ENCODE measurements at regions not wholly inside any gene's neighbourhood (a gene's known extent, or its start where the extent isn't known, plus 50 kb on each side); places are given as distances from the start of the nearest gene placed in this dataset.

DNA sequence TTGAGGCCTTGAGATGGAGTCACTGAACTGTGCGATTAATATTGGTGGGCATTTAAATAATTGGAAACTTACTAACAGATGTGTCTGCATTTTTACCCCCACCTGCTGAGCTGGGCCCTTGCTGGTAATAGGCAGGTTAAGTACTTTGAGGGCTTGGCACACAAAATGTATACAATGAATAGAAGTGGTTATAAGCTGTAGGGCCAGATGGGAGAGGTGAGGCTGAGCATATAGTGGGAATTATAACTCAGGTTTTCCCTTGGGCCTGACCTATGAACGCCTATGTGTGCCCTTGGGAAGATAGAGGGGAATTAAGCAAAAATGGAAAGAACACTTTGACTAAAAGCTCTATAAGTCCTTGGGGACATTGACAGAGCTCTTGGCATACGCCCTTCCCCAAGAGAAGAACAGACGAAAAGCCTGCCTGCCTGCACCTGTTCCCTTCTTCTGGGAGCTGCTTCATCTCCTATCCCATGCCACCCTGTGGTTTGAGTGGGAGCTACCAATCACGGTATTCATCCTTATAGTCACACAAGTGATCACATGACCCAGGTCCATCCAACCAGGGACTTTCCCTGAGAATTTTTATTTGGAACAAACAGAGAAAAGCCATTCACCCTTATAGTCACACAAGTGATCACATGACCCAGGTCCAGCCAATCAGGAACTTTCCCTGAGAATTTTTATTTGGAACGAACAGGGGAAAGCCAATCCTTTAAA, 260.7 kb upstream of the CSF3R start:
- DNase-seq (ENCODE audit: low spot score): no peak

DNA sequence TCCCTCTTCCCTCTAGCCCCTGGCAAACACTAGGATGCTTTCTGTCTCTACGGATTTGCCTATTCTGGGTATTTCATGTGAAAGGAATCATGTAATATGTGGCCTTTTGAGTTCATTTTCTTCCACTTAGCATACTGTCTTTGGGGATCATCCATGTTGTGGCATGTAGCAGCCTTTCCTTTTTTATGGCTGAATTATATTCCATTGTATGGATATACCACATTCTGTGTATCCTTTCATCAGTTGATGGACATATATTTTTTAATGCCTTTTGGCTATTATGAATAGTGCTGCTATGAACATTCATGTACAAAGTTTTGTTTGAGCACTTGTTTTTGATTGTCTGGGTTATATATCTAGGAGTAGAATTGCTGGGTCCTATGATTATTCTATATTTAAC, 258.4 kb upstream of the CSF3R start:
- DNase-seq (ENCODE audit: low spot score): no peak

DNA sequence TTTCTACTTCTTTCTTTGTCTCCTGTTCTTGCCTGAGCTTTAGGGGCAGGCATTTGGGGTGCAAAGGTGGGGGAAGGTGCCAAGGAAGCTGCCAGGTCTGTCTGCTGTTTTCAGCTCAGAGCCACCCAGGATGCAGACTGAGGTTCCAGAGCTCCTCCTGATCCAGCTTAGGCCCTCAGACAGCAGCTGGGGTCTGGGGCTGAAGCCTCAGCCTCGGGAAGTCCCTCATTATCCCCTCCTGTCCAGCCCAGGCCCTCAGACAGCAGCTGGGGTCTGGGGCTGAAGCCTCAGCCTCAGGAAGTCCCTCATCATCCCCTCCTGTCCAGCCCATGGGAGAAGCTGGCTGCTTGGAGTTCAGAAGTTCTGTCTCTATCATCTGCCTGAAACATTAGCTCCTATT, 257.7 kb upstream of the CSF3R start:
- no peak for DNase-seq (ENCODE audit: low spot score)

DNA sequence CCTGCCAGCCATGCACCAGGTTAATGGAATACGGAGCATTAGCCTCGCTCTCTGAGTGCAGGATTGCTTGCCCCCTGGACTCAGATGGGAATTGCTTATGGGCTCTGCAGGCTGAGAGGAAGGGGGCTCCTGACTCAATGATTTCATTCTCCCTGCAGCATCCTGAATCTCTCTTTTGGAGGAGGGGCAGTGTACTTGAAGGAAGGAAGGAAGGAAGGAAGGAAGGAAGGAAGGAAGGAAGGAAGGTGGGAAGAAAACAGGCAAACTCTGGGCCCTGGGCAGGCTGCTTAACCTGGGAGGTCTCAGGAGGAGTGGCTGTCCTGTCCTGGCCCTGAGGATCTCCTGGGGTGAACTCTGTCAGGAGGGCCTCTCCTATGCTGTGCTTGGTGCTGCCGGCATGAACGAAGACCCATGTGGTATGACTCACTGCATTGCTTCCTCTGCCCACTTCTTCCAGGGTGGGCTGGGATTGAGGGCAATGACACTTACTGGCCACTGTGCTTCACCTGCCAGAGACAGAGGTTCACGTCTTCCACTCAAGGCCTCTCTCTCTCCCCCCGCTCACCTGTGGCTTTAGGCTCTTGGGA, 257.1 kb upstream of the CSF3R start:
- no peak for DNase-seq (ENCODE audit: low spot score)

DNA sequence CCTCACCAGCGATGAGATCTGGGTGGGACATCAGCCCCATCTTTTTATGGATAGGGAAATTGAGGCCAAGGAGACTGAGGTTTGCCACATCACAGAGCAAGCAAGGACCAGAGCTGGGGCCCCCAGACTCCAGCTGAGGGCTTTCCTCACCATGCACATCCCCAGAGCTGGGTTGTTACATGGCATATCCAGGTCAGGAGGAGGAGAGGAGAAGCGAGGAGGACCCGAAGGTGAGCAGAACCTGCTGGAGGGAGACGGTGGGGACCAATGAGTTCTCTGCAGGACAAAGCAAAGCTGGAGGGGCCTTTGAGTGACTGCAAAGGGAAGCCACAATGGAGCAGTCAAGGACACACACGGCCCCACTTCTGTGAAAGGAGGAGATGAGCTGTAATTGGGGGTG, 255.5 kb upstream of the CSF3R start:
- DNase-seq (ENCODE audit: low spot score): no peak

DNA sequence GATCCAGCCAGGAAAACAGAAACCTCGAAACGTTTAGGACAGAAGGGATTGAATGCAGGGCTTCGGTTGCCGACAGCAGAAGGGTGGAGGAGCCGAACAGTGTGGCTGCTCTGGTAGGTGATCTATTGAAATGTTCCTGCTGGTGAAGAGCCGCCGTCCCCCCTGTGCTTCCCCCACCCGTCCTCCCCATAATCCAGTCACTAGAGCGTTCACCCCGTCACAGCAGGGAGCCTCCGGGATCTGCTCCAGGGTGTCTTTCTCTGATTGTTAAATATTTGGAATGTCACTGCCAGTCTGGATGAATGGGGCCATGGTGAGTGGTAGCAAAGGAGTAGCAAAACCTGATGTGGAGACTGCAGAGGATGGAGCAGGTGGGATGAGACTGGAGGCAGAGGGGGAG, 255.1 kb upstream of the CSF3R start:
- no peak for DNase-seq (ENCODE audit: low spot score)

DNA sequence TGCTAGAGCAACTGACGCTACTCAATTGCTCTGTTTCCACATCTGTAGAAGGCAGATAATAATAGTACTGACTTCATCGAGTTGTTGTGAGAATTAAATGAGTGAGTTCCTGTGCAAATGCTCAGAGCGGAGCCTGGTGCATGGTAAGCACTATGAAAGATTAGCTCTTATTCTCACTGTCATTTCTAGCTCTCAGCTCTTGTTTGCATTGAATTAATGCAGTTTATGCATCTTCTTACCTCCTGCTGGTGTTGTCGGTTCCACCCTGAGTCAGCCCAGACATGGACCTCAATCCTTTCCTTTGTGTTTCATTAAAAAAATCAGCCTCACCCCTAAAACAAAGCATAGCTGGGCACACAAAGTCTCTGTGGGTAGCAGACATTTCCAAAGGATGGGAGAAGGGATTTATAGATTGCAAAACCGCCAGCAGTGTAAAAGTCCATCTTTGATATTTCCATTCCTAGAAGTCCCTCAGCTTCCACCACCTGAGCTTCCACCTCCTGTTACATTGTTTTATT, 254.4 kb upstream of the CSF3R start:
- DNase-seq (ENCODE audit: low spot score): no peak

DNA sequence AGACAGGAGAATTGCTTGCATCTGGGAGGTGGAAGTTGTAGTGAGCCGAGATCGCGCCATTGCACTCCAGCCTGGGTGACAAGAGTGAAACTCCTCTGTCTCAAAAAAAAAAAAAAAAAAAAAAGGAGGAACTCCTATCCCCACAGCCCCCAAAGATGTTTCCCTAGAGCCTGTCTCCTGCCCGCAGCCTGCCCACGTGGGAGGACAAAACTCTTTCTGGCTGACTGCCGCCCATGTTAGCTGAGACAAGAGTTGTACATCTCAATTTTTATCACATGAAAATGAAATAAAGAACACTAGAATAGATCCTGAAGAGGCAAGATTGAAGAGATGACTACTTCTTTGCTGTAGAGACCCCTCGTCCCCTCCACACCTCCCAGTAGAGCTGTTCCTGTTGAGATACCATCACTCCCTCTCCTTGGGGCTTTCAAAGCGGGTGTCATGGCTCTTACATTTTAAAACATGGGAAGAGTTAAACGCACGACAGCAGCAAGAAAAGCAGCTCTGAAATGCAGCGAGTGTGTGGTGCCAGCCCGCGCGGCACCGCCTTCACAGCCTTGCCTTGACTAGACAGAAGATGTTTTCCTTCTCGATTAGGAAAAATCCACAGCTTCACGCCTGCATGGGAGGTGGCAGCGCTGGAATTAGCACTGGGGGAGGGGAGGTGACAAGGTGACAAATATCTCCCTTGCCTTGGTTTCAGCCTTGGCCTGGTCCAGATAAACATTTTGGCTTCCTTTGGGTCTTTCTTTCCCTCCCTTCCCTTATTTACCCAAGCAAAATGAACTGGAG, 253.4 kb upstream of the CSF3R start:
- DNase-seq (ENCODE audit: low spot score): no peak

DNA sequence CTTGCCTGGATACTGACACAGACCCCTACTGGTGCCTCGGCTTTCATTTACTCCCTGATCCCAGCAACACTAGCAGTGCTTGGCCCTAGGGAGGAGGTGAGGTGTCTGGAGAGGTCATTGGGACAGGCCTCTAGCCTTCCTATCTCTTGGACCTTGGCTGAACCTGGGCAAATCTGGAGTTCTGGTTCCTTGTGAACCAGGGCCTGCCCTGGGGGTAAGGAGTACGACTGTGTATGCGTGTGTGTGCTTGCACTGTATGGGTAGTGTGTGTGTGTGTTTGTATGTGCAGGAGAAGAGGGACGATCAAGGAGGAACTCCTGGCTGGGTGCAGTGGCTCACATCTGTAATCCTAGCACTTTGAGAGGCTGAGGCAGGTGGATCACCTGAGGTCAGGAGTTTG, 252.7 kb upstream of the CSF3R start:
- DNase-seq (ENCODE audit: low spot score): no peak

DNA sequence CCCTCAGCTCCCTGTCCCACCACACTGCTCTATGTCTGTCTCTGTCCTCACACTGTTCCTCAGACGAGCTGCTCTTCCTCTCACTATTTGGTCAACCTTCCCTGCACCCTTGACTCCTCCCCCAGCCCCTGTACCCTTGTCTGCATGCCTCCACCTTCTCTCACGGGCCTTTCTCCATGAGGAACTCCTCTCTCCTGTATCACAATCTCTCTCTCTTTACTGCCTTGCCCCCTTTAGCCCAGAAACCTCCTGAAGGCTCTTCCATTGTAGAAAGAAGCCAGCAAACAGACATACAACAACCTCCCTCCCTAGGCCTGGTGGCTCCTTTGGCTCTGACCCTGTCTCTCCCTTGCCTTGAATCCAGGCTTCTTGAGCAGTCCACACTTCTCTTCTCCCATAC, 251.6 kb upstream of the CSF3R start:
- DNase-seq (ENCODE audit: low spot score): no peak

DNA sequence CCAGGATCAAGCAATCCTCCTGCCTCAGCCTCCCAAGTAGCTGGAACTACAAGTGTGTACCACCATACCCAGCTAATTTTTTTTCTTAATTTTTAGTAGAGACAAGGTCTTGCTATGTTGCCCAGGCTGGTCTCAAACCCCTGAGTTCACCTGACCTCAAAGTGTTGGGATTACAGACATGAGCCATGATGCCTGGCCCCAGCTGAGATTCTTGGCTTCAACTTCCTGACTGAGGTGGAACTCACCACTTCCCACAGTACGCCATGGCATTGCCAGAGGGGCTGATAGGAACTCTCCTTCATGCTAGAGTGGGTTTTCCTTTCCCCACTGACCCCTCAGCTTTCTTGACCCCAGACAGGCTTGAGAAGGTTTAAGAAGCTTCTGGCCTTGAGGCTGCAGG, 251.0 kb upstream of the CSF3R start:
- no peak for DNase-seq (ENCODE audit: low spot score)

DNA sequence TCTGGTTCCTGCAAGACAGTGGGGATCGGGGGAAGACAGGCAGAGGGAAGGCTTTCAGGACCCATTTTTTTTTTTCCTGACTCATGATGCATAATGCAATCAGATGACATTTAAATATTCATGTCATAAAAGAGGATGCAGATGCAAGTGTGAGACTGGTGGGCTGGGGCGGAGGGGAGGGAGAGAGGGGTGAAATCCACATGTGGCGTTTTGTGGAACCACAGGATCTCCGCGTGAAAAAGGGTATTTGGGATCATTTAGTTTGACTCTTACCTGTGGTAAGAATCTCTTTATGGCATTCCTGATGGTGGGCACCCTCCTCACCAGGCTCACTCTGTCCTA, 249.3 kb upstream of the CSF3R start:
- DNase-seq (ENCODE audit: low spot score): no peak

DNA sequence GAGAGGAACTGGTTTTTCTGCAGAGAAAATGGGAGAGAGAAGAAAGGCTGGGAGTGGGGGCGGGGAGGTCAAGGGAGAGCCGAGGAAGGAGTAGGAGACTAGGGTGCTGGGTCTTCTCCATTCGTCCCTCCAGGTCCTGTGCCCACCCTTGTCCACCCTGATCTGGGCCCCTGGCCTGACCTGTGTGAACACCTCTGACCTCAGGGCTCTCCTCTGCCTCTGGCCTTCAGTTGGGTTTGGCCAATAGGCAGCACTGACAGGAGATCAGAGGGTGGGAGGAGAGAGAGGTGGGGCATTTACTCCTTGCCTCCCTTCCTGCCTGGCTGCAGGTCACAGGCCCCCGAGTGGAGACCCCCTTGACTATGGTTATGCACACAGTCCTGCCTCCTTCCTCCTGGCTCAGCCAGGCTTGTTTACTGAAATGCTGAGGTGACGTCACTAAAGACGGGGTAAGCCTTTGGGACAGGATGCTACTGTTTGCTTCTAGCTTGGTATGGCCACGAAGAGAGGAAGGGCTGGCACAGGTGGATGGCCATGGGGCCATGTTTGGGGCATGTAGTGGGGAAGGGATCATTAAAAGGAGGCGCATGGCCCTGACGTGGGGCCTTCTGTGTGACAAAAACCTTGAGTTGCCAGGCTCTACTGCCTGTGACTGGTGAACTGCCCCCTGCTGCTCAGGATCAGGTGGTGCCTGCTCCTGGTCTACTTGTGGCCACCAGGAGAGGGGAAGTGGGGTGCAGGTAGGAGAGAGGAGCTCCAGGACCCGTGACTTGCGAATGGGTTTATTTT, 248.7 kb upstream of the CSF3R start:
- no peak for DNase-seq (ENCODE audit: low spot score)

DNA sequence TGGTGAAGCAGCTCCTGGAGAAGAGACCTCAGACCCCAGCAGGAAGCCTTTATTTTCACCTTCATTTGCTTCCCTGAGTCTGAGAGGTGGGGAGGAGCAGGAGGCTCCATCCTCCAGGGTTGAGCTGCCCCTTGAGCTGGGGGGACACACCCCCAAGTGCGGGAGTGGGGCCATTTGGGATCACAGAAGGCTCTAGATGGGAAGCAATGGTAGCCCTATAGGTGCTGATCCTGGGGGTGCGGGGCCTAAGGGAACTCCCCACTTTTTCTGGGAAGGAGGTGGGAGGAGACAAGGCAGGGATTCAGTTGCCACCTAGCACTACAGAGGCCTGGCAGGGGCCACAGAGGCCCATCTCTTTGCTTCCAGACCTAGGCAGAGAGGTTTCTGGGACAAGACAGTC, 247.9 kb upstream of the CSF3R start:
- DNase-seq (ENCODE audit: low spot score): no peak

DNA sequence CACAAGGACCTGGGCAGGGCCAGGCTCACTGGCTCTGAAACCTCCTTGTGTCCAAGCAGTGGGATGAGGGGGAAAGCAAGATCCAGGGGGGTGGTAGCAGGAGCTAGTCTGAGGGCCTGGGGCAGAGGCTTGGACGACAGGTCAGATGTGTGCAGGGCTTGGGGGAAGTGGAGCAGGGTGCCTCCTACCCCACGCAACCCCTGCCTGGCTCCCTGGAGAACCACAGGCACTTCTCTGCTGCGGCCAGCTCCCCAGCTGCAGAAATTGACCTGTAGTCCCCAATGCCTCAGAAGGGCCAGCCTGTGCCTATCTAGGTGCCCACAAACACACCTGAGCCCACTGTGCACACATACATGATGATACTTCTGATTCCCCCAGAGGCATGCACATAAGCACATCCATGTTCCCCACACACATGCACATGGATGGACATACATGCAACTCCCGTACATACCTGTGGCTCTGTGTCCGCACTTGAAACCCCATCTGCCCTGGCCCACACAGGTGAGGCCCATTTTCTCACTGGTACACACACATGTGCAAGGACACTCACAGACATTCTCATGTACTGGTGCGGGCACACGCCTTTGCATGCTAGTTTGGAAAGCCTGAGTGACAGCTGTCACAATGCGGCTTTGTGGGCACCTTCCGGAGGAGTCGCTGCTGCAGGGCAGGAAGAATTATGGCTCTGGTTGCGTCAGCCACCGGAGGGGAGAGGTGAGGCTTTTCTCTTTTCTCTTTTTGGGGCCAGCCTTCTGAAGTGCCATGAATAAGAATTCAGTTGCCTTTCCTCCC, 247.2 kb upstream of the CSF3R start:
- no peak for DNase-seq (ENCODE audit: low spot score)

DNA sequence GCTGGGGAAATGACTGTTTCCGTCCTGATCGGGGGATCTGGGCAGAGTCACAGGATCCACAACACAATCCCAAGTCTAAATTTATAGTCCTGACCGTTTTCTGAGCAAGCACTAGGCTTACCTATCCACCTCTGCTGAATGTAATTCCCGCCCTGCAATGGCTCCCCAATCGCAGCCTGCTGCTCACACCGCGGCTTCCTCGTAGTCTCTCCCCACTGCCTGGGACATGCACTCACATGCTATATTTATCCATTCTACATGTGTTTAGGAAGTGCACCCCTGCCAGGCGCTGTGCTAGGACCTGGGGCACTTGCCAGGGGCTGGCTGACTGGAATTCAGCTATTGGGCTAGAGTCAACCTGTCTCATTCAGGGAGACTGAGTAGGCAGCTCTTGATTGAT, 246.6 kb upstream of the CSF3R start:
- DNase-seq (ENCODE audit: low spot score): no peak

DNA sequence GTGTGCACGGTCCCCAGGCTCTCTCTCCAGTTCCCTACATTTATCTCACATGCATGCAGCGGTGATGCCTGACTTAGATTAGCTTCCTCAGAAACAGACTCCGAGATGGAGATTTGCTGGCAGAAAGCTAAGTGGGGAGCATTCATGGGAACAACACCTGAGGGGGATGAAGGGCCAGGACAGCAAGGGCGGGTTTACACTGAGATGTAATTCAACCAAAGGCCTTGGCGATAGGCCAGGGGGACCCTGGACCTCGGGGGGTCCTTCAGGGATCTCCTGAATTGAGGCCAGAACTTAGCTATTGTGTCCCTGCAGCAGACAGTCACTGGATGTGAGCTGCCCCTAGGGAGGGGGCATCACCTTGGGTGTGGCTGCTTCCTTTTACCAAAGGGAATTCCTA, 246.1 kb upstream of the CSF3R start:
- DNase-seq (ENCODE audit: low spot score): no peak

DNA sequence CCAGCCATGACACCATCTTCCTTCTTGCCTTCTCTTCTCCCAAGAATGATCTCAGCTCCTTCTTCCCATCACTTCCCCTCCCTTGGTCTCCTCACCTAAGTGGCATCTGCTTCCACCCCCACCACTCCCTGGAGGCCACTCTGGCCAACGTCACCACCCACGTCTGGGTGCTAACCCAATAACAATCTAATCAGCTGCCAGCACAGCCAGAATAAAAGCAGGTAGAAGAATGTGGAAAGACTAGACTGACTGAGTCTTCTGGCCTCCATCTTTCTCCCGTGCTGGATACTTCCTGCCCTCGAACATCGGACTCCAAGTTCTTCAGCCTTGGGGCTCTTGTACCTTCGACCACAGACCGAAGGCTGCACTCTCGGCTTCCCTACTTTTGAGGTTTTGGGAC, 245.3 kb upstream of the CSF3R start:
- DNase-seq (ENCODE audit: low spot score): no peak

DNA sequence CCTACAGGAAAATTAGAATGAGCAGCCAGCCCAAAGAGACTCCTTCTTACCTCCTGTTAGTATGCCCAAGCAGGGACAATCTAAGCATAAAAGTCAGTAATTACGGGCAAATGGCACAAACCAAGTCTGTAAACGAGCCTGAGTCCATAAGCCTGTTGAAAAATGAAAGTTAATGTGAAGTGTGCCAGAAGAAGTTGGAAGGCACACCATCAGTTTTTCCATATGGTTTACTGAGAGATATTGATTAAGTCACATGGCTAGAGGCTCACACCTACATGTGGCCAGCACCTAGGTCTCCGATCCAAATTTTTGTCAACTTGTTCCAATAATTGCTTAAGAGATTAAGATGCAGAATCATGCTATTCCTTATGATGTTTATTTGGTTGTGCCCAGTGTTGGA, 242.4 kb upstream of the CSF3R start:
- no peak for DNase-seq (ENCODE audit: low spot score)

DNA sequence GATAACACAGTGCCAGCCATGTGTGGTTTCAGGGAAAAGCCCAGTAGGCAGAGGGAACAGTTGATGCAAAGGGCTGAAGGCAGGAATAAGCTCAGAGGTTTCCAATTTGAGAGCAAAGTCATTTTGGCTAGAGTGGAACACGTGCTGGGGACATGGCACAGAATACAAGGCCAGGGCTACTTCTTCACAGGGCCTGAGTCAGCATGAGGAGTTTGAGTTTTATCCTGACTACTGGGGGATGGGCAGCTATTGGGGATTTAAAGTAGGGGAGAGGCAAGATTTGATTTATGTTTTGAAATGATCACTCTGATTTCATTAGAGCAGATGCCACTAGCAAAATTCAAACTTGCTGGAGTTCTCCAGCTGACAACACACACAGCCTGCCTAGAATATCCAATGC, 241.1 kb upstream of the CSF3R start:
- no peak for DNase-seq (ENCODE audit: low spot score)

DNA sequence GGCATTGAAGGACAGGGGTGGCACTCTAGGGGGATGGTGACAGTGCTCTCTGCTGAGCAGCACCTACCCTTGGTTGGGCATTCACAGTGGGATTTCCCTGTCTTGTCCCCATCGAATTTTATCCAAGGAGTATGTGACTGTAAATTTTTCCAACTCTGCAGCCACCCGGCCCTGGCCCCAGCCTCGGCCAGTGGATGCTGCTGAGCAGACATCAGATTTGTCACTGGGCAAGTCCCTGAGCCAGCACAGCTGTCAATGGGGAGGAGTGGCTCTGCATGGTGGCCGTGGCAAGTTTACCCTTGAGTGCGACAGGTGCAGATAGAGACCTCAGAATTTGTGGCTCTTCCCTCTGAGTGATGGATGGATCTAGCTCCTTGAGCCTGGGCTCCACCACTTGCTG, 240.2 kb upstream of the CSF3R start:
- DNase-seq (ENCODE audit: low spot score): no peak

DNA sequence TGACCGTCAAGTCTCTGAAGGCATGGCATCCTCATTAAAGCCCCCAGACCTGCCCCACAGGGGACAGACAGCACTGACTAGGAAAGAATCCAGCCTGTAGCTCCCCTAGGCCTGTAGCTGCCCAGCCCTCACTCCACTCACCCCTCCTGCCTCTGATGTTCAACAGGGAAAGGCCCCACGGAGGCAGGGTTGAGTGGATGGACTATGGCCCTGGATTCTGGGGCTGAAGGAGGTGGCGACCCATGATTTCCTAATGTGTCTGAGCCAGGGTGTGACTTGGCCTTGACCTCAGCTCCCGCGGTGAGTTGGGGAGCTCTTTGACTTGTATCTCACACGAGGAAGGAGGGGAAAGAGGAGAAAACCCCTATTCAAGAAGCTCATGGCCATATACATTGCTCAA, 238.5 kb upstream of the CSF3R start:
- no peak for DNase-seq (ENCODE audit: low spot score)
